WI38 (cell line): ENCODE measurements at regions not wholly inside any gene's neighbourhood (a gene's known extent, or its start where the extent isn't known, plus 50 kb on each side); places are given as distances from the start of the nearest gene placed in this dataset.
"Not testable (repeated sequence)": the region's sequence is repeated elsewhere in the genome, so short reads cannot be mapped to it uniquely, and the experiment has no call there.

Experiments used
- H3K4me3 ChIP-seq: 2 replicates; pipeline ENCODE4 v1.5.1; 2011; ENCODE audit warnings: low read depth, mild to moderate bottlenecking, control low read depth, low read length
- TF ChIP-seq, protein P1 (sequence below): IDR thresholded peaks from 2 replicates; pipeline ENCODE4 v1.5.1; 2012; ENCODE audit warnings: low read depth, mild to moderate bottlenecking, control low read depth, low read length

DNA sequence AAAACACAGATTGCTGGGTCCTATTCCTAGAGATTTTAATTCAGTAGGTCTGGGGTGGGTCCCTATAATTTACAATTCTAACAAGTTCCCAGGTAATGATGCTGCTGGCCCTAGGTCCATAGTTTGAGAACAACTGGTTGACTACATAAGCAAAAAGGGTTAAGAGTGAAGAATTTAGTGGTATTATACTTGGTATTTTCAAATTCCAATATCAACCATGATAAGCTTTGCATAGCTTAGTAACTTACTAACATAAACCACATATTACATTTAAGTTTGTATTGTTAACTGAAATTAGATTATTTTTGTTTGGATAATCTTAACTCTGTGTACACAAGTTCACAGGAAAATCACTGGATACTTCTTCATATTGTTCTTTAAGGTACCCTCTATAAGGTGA, 862.9 kb upstream of the ACVR2A start:
- H3K4me3 ChIP-seq, result no peak overlapping the region
- TF ChIP-seq, protein P1, sequence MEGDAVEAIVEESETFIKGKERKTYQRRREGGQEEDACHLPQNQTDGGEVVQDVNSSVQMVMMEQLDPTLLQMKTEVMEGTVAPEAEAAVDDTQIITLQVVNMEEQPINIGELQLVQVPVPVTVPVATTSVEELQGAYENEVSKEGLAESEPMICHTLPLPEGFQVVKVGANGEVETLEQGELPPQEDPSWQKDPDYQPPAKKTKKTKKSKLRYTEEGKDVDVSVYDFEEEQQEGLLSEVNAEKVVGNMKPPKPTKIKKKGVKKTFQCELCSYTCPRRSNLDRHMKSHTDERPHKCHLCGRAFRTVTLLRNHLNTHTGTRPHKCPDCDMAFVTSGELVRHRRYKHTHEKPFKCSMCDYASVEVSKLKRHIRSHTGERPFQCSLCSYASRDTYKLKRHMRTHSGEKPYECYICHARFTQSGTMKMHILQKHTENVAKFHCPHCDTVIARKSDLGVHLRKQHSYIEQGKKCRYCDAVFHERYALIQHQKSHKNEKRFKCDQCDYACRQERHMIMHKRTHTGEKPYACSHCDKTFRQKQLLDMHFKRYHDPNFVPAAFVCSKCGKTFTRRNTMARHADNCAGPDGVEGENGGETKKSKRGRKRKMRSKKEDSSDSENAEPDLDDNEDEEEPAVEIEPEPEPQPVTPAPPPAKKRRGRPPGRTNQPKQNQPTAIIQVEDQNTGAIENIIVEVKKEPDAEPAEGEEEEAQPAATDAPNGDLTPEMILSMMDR, result no peak

DNA sequence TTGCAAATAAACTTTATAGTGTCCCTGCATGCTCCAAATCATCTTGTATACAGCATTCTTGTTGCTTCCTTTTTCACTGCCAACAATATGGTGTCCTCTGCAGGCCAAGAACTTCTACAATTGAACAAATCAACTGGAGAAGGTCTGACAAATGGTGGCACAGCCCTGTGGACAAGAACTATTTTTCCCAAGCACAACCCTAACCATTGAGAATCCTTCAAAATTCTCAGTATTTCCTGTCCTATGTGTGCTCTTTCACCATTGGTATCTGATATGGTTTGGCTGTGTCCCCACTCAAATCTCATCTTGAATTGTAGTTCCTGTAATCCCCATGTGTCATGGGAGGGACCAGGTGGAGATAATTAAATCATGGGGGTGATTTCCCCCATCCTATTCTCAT, 865.1 kb upstream of the ACVR2A start:
- TF ChIP-seq, protein P1, result no peak
- no peak overlapping the region for H3K4me3 ChIP-seq

DNA sequence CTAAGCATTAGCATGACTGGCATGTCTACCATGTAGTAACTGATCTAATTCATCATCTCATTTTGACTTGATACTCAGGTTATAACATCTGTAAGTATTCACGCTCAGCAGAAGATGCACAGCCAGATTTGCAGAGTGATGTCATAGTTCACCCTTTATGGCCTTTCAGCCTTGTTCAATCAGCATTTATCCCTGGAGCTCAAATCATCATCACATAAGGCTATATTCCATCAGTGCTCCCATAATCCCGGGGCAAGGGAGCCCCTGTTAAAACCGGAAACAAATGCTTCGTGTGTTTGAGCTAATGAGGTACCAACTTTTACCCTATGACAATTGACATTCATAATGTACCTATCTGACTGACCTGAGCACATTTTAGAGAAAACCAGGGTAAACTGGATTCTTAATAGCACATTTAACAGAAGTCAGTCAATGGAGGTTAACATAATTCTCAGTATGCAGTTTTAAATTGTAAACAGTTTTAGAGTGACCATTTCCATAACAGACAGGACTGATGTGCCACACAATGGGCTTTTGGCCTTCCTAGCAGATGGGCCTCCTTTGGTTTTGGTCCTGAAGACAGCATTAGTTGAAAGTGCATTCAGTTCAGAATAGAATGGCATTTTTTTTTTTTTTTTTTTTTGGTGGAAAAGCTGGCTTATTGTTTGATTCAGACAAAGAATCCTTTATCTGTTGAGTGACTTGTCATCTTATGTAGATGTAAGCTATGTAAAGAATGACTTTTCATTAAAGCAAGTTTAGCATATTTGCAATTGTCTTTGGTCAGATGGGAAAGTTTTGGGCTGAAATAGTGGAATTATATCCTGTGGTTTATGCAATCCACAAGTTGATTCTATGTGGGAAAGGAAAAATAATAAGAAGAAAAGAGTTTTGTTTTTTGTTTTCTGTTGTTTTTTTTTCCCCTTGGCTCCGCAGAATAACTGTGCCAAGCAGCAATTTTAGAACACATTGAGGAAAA, 866.0 kb upstream of the ACVR2A start:
- no peak overlapping the region for H3K4me3 ChIP-seq
- TF ChIP-seq, protein P1, result no peak

DNA sequence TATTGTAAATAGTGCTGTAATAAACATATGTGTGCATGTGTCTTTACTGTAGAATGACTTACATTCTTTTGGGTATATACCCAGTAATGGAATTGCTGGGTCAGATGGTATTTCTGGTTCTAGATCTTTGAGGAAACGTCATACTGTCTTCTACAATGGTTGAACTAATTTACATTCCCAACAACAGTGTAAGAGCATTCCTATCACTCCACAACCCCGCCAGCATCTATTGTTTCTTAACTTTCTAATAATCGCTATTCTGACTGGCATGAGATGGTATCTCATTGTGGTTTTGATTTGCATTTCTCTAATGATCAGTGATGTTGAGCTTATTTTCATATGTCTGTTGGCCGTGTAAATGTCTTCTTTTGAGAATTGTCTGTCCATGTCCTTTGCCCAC, 873.8 kb upstream of the ACVR2A start:
- not testable (repeated sequence) for H3K4me3 ChIP-seq

DNA sequence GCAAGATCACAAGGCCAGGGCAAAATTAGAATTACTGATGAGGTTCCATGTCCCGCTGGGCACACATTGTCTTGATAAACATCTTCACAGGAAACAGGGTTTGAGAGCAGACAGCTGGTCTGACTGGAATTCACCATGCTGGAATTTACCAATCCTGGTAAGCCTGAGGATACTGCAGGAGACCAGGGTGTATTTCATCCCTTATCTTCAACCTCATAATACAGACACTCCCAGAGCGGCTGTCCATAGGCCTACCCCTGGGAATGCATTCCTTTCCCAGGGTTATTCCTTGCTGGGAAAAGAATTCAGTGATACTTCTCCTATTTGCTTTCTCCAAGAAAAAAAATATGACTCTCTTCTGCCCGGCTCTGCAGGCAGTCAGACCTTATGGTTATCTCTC, 875.1 kb upstream of the ACVR2A start:
- H3K4me3 ChIP-seq, result not testable (repeated sequence)

DNA sequence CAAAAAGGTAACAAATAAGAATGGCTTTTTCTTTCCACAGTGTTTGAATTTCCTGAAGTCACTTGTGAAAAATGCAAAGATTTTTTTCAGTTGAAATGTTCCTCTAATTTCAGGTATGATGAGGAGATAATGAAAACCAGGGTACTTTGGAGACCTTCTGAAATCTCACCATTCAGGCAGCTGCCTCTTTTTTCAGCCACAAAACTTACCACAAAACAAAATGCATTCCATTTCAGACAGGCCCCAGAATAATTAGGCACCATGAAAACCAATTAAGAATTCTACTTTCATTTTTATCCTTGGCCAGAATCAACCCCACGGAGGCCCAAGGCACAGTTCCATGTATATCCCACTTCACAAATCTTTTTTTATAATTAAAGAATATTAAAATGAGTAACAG, 880.3 kb upstream of the ACVR2A start:
- H3K4me3 ChIP-seq, result no peak overlapping the region
- TF ChIP-seq, protein P1, result no peak

DNA sequence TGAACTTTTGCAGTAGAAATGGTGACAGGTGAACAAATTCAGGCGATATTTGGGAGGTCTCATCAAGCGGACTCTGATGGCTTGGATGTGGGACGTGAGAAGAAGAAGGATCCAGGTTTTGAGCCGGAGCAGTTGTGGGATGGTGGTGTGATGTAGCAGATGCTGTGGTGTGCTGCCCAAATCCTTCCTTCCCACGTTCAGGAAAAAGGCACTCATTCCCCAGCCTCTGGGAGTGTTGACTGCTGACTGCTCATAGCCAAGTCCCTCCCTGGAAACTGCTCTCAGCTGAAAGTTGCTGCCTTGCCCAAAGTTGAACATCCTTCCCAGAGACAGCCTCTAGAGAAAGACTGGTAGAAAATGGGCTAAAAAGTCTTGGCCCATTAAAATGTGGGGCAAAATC, 890.3 kb upstream of the ACVR2A start:
- TF ChIP-seq, protein P1, result no peak
- H3K4me3 ChIP-seq, result no peak overlapping the region

DNA sequence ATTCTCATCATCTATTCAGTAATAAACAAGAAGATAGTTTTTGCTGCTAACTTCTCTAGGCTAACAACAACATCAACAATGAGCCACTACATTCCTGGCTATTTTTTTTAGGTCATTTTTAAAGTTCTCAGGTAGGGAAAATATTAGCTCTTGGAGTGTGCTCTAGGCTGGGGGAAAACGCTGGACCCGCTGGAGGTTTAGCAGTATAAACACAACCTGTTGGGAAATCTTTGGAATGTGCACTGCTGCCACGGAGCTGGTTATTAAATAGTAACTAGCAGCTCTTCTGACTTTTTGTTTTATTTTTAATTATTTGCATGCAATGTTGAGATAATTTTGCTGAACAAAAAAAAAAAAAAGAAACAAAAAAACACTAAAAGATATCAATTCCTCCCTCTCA, 892.1 kb upstream of the ACVR2A start:
- H3K4me3 ChIP-seq, result no peak overlapping the region
- TF ChIP-seq, protein P1, result no peak
